Liver (tissue), 6 donors: ENCODE measurements at regions not wholly inside any gene's neighbourhood (a gene's known extent, or its start where the extent isn't known, plus 50 kb on each side); places are given as distances from the start of the nearest gene placed in this dataset.
"Not testable (repeated sequence)": the region's sequence is repeated elsewhere in the genome, so short reads cannot be mapped to it uniquely, and the experiment has no call there.

Experiments
- DNase-seq: peaks from one replicate; pipeline ENCODE4 v3.0.0-alpha.2; 2017; ENCODE audit warnings: low spot score
- H3K27ac ChIP-seq, 2 donors: one replicate each; pipeline ENCODE4 v1.7.0; 2013; ENCODE audit warnings: inconsistent platforms in 2 of 2, low read length in 2 of 2, control low read depth in 1 of 2, low read depth in 1 of 2, mild to moderate bottlenecking in 1 of 2
- H3K27me3 ChIP-seq, 4 donors: one replicate each; pipeline versions ENCODE4 v1.6.1 to v1.7.0; 2013; ENCODE audit warnings: low read length in 3 of 4, inconsistent platforms in 1 of 4, mild to moderate bottlenecking in 1 of 4, moderate library complexity in 1 of 4; ENCODE audit not compliant: control insufficient read depth in 4 of 4, insufficient read depth in 4 of 4
- H3K36me3 ChIP-seq, 4 donors: one replicate each; pipeline versions ENCODE4 v1.6.1 to v1.7.0; 2013; ENCODE audit warnings: low read length in 3 of 4, mild to moderate bottlenecking in 3 of 4, low read depth in 1 of 4, moderate library complexity in 1 of 4; ENCODE audit not compliant: control insufficient read depth in 4 of 4, insufficient read depth in 3 of 4
- H3K4me1 ChIP-seq, 4 donors: one replicate each; pipeline versions ENCODE4 v1.6.1 to v1.7.0; 2013; ENCODE audit warnings: low read length in 3 of 4, mild to moderate bottlenecking in 3 of 4, moderate library complexity in 1 of 4; ENCODE audit not compliant: control insufficient read depth in 4 of 4, insufficient read depth in 4 of 4
- H3K4me3 ChIP-seq, 3 donors: one replicate each; pipeline versions ENCODE4 v1.6.1 to v1.7.0; 2013; ENCODE audit warnings: low read length in 3 of 3, control low read depth in 1 of 3, low read depth in 1 of 3, mild to moderate bottlenecking in 1 of 3
- H3K9ac ChIP-seq, 2 donors: one replicate each; pipeline ENCODE4 v1.7.0; 2013; ENCODE audit warnings: low read length in 2 of 2, mild to moderate bottlenecking in 2 of 2, moderate library complexity in 2 of 2, control low read depth in 1 of 2, low read depth in 1 of 2
- H3K9me3 ChIP-seq, 4 donors: one replicate each; pipeline versions ENCODE4 v1.6.1 to v1.7.0; 2013; ENCODE audit warnings: low read length in 3 of 4; ENCODE audit not compliant: control insufficient read depth in 4 of 4
- WGBS: extraction: QIAGEN DNeasy Blood & Tissue Kit; methylation state at CpG from one replicate; pipeline ENCODE4 v1.1.7; 2013; 5-methylcytosine and 5-hydroxymethylcytosine counted together
- donor health status: healthy.
- donor health status: healthy.
- donor health status: healthy.

- H3K9ac ChIP-seq, H3K36me3 ChIP-seq, H3K4me1 ChIP-seq, H3K9me3 ChIP-seq, H3K27me3 ChIP-seq, H3K27ac ChIP-seq, DNase-seq: not testable (repeated sequence)
- WGBS: 45% methylated on average over 4 of the region's 4 CpGs
- peak overlapping the region in 1 of 3 donors; percentile 66 for H3K4me3 ChIP-seq
These were observed 2980.4 kb downstream of the TUBA3C start for GRCh38 chr13:16201202-16201601.

GRCh38 chr13:16160609-16161008 lies 3021.0 kb downstream of the TUBA3C start:
- 39% methylated on average over 6 of the region's 6 CpGs for WGBS

GRCh38 chr13:16158958-16159357 lies 3022.7 kb downstream of the TUBA3C start:
- H3K36me3 ChIP-seq, DNase-seq, H3K9me3 ChIP-seq, H3K27me3 ChIP-seq, H3K4me1 ChIP-seq, H3K9ac ChIP-seq, H3K27ac ChIP-seq, H3K4me3 ChIP-seq: not testable (repeated sequence)
- WGBS: 60% methylated on average over 4 of the region's 5 CpGs

More at GRCh38 chr13:16160609-16161008, 3021.0 kb downstream of the TUBA3C start:
- not testable (repeated sequence) for H3K4me1 ChIP-seq, H3K36me3 ChIP-seq, H3K9me3 ChIP-seq, H3K4me3 ChIP-seq, H3K27me3 ChIP-seq, H3K9ac ChIP-seq, H3K27ac ChIP-seq, DNase-seq

- DNase-seq, H3K4me1 ChIP-seq, H3K9ac ChIP-seq, H3K9me3 ChIP-seq, H3K27me3 ChIP-seq, H3K36me3 ChIP-seq, H3K4me3 ChIP-seq, H3K27ac ChIP-seq: not testable (repeated sequence)
- WGBS: 53% methylated on average over 5 of the region's 6 CpGs
These were observed 3023.6 kb downstream of the TUBA3C start for GRCh38 chr13:16158016-16158415.

- H3K36me3 ChIP-seq, H3K4me3 ChIP-seq, H3K9me3 ChIP-seq, H3K9ac ChIP-seq, H3K27me3 ChIP-seq, DNase-seq, H3K4me1 ChIP-seq, H3K27ac ChIP-seq: not testable (repeated sequence)
- 71% methylated on average over 7 of the region's 8 CpGs for WGBS
These were observed 3028.8 kb downstream of the TUBA3C start for GRCh38 chr13:16152849-16153248.

DNA sequence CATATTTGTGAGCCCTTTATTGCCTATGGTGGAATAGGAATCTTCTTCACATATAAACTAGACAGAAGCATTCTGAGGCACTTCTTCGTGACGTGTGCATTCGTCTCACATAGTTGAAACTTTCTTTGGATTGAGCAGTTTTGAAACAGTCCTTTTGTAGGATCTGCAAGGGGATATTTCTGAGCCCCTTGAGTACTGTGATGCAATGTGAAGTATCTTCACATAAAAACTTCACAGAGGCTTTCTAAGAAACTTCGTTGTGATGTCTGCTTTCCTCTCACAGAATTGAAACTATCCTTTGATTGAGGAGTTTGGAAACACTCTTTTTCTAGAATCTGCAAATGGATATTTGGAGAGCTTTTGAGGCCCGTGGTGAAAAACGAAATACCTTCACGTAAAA lies 3030.3 kb downstream of the TUBA3C start:
- not testable (repeated sequence) for H3K9me3 ChIP-seq, DNase-seq, H3K27ac ChIP-seq, H3K4me1 ChIP-seq, H3K27me3 ChIP-seq, H3K4me3 ChIP-seq, H3K9ac ChIP-seq, H3K36me3 ChIP-seq
- 55% methylated on average over 5 of the region's 7 CpGs for WGBS

- 66% methylated on average over 7 of the region's 10 CpGs for WGBS
- H3K9ac ChIP-seq, DNase-seq, H3K27ac ChIP-seq, H3K36me3 ChIP-seq, H3K4me1 ChIP-seq, H3K27me3 ChIP-seq, H3K4me3 ChIP-seq: not testable (repeated sequence)
- H3K9me3 ChIP-seq: peaks cover 0 to 12% (median 4%) of the 10 kb centered on the region in 4 donors
These were observed 3032.2 kb downstream of the TUBA3C start for GRCh38 chr13:16149415-16149814.

DNA sequence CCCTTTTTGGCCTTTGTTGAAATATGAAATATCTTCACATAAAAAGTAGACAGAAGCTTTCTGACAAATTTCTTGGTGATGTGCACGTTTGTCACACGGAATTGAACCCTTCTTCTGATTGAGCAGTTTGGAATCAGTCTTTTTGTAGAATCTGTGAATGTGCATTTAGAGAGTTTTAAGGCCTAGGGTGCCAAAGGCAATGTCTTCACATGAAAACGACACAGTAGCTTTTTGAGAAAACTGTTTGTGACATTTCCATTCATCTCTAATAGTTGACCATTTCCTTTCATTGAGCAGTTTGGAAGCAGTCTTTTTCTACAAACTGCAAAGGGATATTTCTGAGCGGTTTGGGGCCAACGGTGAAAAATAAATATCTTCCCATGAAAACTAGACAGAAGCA lies 3036.0 kb downstream of the TUBA3C start:
- H3K36me3 ChIP-seq, H3K4me1 ChIP-seq, H3K27me3 ChIP-seq, H3K4me3 ChIP-seq, DNase-seq, H3K27ac ChIP-seq, H3K9ac ChIP-seq: not testable (repeated sequence)
- H3K9me3 ChIP-seq: peaks cover 0 to 12% (median 7%) of the 10 kb centered on the region in 4 donors
- WGBS: 47% methylated on average over 3 of the region's 5 CpGs

GRCh38 chr13:16141361-16141760 lies 3040.3 kb downstream of the TUBA3C start:
- WGBS: 48% methylated on average over 6 of the region's 10 CpGs
- peaks cover 0 to 17% (median 6%) of the 10 kb centered on the region in 4 donors for H3K9me3 ChIP-seq
- not testable (repeated sequence) for H3K4me3 ChIP-seq, H3K27ac ChIP-seq, H3K9ac ChIP-seq, H3K27me3 ChIP-seq, H3K36me3 ChIP-seq, H3K4me1 ChIP-seq
- peak; percentile 30 for DNase-seq
